OCI-LY7 (cell line): ENCODE measurements at regions not wholly inside any gene's neighbourhood (a gene's known extent, or its start where the extent isn't known, plus 50 kb on each side); places are given as distances from the start of the nearest gene placed in this dataset.

Experiments
- EZH2phosphoT487 ChIP-seq: fragments of 200-600 bp; sonication (generic); IDR thresholded peaks from 2 replicates; pipeline ENCODE4 v1.6.1; 2018; ENCODE audit warnings: low read depth, borderline replicate concordance, mild to moderate bottlenecking, mixed run types, antibody characterized with exemption, low read length, moderate library complexity, mixed read lengths
- TF ChIP-seq, protein P1 (sequence below): fragments of 200-600 bp; sonication (generic); conservative IDR thresholded peaks from 2 replicates; pipeline ENCODE4 v1.5.1; 2014; ENCODE audit warnings: mild to moderate bottlenecking, antibody characterized with exemption, low read length, moderate library complexity, mixed read lengths

DNA sequence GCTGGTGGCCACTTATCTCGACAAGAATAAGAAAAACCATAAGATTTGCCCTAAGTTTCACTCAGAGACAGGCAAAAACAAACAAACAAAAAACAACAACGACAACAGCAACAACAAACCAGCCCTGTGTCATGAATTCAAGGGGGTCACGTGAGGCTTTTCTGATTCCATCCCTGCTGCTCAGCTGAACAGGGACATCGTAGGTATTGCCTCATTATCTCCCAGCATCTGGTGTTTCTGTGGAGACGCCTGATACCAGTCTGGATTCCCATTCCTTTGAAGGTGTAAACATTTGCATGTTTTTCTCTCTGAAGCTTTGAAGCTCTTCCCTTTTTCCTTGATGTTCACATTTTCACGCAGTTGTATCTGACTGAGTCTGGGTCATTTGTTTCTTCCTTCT lies 117.4 kb downstream of the KCNF1 start:
- TF ChIP-seq, protein P1, sequence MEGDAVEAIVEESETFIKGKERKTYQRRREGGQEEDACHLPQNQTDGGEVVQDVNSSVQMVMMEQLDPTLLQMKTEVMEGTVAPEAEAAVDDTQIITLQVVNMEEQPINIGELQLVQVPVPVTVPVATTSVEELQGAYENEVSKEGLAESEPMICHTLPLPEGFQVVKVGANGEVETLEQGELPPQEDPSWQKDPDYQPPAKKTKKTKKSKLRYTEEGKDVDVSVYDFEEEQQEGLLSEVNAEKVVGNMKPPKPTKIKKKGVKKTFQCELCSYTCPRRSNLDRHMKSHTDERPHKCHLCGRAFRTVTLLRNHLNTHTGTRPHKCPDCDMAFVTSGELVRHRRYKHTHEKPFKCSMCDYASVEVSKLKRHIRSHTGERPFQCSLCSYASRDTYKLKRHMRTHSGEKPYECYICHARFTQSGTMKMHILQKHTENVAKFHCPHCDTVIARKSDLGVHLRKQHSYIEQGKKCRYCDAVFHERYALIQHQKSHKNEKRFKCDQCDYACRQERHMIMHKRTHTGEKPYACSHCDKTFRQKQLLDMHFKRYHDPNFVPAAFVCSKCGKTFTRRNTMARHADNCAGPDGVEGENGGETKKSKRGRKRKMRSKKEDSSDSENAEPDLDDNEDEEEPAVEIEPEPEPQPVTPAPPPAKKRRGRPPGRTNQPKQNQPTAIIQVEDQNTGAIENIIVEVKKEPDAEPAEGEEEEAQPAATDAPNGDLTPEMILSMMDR, result no peak
- no peak for TF ChIP-seq EZH2phosphoT487
